ENCODE measurements at regions not wholly inside any gene's neighbourhood (a gene's known extent, or its start where the extent isn't known, plus 50 kb on each side); places are given as distances from the start of the nearest gene placed in this dataset.

GRCh38 chr3:159643406-159643805 is 345.2 kb upstream of the IL12A start:
- no peak for TF ChIP-seq CTCF (IDR thresholded peaks at IDR 0.05; ENCODE audit: low read depth, low read length, missing control alignments)
- no peak for DNase-seq (ENCODE audit: low read depth)
- no peak overlapping the region for H3K4me3 ChIP-seq (ENCODE audit: low read depth, low read length)

GRCh38 chr3:159645874-159646273 is 342.8 kb upstream of the IL12A start:
- no peak for DNase-seq (ENCODE audit: low read depth)
- H3K4me3 ChIP-seq (ENCODE audit: low read depth, low read length): no peak overlapping the region
- TF ChIP-seq CTCF (IDR thresholded peaks at IDR 0.05; ENCODE audit: low read depth, low read length, missing control alignments): no peak

- DNase-seq (ENCODE audit: low read depth): no peak
- no peak for TF ChIP-seq CTCF (IDR thresholded peaks at IDR 0.05; ENCODE audit: low read depth, low read length, missing control alignments)
- no peak overlapping the region for H3K4me3 ChIP-seq (ENCODE audit: low read depth, low read length)
These were observed 338.7 kb upstream of the IL12A start for GRCh38 chr3:159649951-159650350.

DNA sequence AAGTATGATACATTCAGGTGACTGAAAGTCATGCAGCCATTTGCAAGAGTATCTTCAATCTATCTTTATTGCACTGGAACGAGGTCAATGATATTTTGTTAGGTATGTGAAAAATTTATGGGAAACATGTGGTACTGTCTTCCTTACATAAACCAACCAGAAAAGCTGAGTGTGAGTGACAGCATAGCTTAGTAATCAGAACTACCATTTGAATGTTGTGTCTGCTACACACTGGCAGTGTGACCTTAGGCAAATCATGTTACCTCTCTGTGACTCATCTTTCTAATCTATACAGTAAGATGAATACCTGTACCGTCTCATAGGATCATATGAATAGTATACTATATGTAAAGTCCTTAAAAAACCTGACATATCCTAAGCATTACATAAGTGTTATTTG is 337.9 kb upstream of the IL12A start:
- DNase-seq (ENCODE audit: low read depth): no peak
- no peak for TF ChIP-seq CTCF (IDR thresholded peaks at IDR 0.05; ENCODE audit: low read depth, low read length, missing control alignments)
- H3K4me3 ChIP-seq (ENCODE audit: low read depth, low read length): no peak overlapping the region

DNA sequence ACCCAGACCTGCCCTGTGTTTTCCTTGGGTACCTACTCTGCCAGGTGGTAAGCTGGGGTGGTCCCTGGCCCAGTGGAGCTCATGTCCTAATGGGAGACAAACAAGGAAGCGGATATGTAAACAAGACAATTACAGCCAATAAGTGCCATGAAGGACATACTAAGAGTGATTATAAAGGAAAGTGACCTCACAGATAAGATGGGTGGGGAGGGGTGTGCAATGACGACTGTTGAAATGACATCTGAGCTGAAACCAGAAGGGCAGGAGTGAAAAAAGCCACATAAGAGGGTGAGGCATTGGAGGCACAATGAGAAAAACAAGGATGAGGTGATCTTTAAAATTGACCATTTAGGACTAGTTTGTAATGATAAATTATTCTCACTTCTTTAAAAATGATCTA is 336.2 kb upstream of the IL12A start:
- no peak for TF ChIP-seq CTCF (IDR thresholded peaks at IDR 0.05; ENCODE audit: low read depth, low read length, missing control alignments)
- no peak for DNase-seq (ENCODE audit: low read depth)
- H3K4me3 ChIP-seq (ENCODE audit: low read depth, low read length): no peak overlapping the region

DNA sequence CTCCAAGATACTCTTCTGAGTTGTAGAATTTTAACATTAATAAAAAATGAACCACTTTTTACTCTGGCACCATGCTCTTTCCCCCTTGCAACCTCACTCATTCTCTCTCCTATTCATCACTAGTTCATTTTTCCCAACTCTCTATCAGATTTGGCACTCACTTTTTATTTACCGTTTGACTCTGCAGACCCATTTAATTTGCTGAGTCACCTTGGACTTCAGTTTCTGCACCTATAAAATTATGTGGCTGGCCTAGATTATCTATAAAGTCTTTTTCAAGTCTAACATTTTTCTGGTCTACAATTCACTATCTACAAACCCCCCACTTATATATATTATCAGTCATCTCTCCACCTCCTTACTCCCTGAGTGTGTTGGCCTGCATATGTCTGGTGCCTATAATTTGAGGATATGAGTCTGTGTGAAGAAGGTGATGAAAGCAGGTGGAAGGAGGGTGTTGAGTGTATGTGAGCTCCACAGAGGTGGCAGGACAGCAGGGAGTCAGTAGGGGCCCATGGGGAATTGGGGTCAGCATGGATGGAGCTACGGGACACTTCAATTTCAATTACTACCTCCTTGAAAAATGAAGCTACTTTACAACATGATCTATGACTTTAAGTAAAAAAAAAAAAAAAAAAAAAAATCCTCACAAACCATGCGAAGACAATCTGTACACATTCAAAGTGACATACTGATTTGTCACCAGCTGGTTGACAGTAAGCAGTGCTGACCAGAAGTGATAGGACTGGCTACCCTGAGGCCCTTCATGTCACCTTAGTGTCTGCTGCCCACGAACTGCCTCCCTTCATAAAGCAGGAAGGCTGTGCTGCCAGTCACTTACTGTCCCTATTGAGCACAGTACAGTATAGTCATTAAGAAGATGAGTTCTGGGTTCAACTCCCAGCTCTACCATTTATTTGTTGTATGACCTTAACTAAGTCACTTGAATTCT is 334.2 kb upstream of the IL12A start:
- TF ChIP-seq CTCF (IDR thresholded peaks at IDR 0.05; ENCODE audit: low read depth, low read length, missing control alignments): no peak
- DNase-seq (ENCODE audit: low read depth): no peak
- no peak overlapping the region for H3K4me3 ChIP-seq (ENCODE audit: low read depth, low read length)

DNA sequence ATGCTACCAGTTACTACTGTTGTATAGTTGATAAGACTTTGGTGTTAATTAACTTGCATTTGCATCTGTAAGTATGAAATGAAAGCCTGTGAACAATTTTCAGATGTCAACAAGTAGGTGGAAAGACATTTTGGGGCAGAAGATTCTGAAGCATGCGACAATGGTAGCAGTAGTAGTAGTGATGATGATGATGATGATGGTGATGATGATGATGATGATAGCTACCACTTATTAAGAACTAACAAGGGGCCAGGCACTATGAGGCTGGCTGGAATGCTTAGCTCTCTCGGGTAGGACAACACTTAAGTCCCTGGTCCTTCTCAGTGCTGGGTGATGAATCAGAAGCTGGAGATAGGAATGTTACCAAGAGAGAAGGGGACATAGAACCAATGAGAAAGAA is 333.4 kb upstream of the IL12A start:
- no peak overlapping the region for H3K4me3 ChIP-seq (ENCODE audit: low read depth, low read length)
- TF ChIP-seq CTCF (IDR thresholded peaks at IDR 0.05; ENCODE audit: low read depth, low read length, missing control alignments): no peak
- no peak for DNase-seq (ENCODE audit: low read depth)

Measured in GM12864 (cell line).